ENCODE measurements at regions not wholly inside any gene's neighbourhood (a gene's known extent, or its start where the extent isn't known, plus 50 kb on each side); places are given as distances from the start of the nearest gene placed in this dataset.

DNA sequence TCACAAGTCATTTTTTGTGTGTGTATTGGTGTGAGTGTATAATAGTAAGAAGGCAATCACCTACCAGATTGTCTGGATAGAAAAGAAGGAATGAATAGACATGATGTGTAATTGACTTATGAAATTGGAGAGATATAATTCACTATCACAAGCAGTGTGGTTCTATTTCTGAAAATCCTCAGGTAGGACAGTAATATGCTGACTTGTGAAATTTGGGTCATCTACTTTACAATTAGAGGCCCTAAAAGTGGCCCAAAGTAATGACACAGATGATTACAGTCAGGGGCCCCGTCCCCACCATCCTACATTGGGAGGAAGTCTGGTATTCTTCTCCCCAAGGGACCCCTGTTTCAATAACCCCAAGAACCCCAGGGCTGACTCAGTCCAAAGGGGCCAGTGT, 73.6 kb upstream of the SELENOK start:
- POLR2A ChIA-PET (ENCODE audit: partially characterized antibody) = no interaction called here
- CTCF ChIA-PET (ENCODE audit: partially characterized antibody) = no interaction called here
- no peak overlapping the region for H3K9ac ChIP-seq (replicated peaks in 1 of 4; ENCODE audit: extremely low read depth in 1 of 4, low read depth in 3 of 4, low read length in 3 of 4)
- H3K4me1 ChIP-seq (replicated peaks in 1 of 4; ENCODE audit: control insufficient read depth in 3 of 4, insufficient read depth in 4 of 4, low read length in 3 of 4) = no peaks in the 10 kb centered on the region
- WGBS, 2 experiments (ENCODE audit: extremely low coverage in 1 of 2, insufficient coverage in 1 of 2, insufficient read length in 1 of 2, insufficient replicate concordance in 2 of 2, low coverage in 1 of 2, low lambda C conversion rate in 2 of 2, missing lambda C conversion rate in 1 of 2) = 86% methylated on average over 1 of the region's 1 CpG; no CpG with 5 or more reads in 1 of the 2 experiments
- H3K4me3 ChIP-seq (ENCODE audit: extremely low read depth in 1 of 4, insufficient read depth in 2 of 4, low read depth in 3 of 4, low read length in 4 of 4) = no peak overlapping the region
- no peak overlapping the region for H2AFZ ChIP-seq (ENCODE audit: low read length)
- no peak overlapping the region for H2BK12ac ChIP-seq (ENCODE audit: low read depth, low read length)
- H4K8ac ChIP-seq (ENCODE audit: extremely low read depth, insufficient read depth, low read length) = no peak overlapping the region
- H2BK5ac ChIP-seq (ENCODE audit: low read depth, low read length) = no peak overlapping the region
- no peak overlapping the region for H3K14ac ChIP-seq (ENCODE audit: insufficient read length)
- no peak overlapping the region for H3K23ac ChIP-seq (ENCODE audit: insufficient read length)
- H3K27ac ChIP-seq (ENCODE audit: low read depth, low read length) = no peak overlapping the region
- H4K91ac ChIP-seq (replicated peaks; ENCODE audit: insufficient read length, low read length) = no peak overlapping the region
- no peak overlapping the region for H3K56ac ChIP-seq (replicated peaks; ENCODE audit: insufficient read length, low read depth, low read length)
- FAIRE-seq = no peak
- H3K4me2 ChIP-seq (ENCODE audit: insufficient read depth in 1 of 2, low read depth in 2 of 2, low read length in 2 of 2) = no peak overlapping the region
- H2AK5ac ChIP-seq (ENCODE audit: low read depth, low read length) = no peak overlapping the region
- DNase-seq (ENCODE audit: low read depth in 1 of 2, low spot score in 2 of 2) = no peak
- no peak for TF ChIP-seq HDAC2 (IDR thresholded peaks at IDR 0.05; ENCODE audit: borderline replicate concordance in 1 of 2, low read depth in 2 of 2, low read length in 2 of 2)
- TF ChIP-seq, protein P1, sequence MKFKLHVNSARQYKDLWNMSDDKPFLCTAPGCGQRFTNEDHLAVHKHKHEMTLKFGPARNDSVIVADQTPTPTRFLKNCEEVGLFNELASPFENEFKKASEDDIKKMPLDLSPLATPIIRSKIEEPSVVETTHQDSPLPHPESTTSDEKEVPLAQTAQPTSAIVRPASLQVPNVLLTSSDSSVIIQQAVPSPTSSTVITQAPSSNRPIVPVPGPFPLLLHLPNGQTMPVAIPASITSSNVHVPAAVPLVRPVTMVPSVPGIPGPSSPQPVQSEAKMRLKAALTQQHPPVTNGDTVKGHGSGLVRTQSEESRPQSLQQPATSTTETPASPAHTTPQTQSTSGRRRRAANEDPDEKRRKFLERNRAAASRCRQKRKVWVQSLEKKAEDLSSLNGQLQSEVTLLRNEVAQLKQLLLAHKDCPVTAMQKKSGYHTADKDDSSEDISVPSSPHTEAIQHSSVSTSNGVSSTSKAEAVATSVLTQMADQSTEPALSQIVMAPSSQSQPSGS (IDR thresholded peaks at IDR 0.05; ENCODE audit: low read length) = no peak
- no peak for TF ChIP-seq SIN3A (conservative IDR thresholded peaks at IDR 0.05 in 1 of 2, IDR thresholded peaks at IDR 0.05 in 1 of 2; ENCODE audit: low read depth in 1 of 2, low read length in 2 of 2)
- no peak for TF ChIP-seq HDAC6 (IDR thresholded peaks at IDR 0.05; ENCODE audit: low read depth, low read length)
- no peak for TF ChIP-seq RBBP5 (IDR thresholded peaks at IDR 0.05; ENCODE audit: borderline replicate concordance, low read depth, low read length)
- TF ChIP-seq CEBPB (IDR thresholded peaks at IDR 0.05; ENCODE audit: low read depth, low read length) = no peak
- no peak for TF ChIP-seq JUN (IDR thresholded peaks at IDR 0.05; ENCODE audit: low read depth, low read length)
- TF ChIP-seq, protein P2, sequence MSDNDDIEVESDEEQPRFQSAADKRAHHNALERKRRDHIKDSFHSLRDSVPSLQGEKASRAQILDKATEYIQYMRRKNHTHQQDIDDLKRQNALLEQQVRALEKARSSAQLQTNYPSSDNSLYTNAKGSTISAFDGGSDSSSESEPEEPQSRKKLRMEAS (IDR thresholded peaks at IDR 0.05) = no peak
- TF ChIP-seq KDM5A (IDR thresholded peaks at IDR 0.05; ENCODE audit: low read length) = no peak
- TF ChIP-seq POLR2A (IDR thresholded peaks at IDR 0.05; ENCODE audit: control extremely low read depth in 1 of 2, low read depth in 2 of 2, low read length in 2 of 2) = no peak
- TF ChIP-seq POU5F1 (IDR thresholded peaks at IDR 0.05; ENCODE audit: low read depth, low read length) = no peak
- TF ChIP-seq TCF12 (IDR thresholded peaks at IDR 0.05; ENCODE audit: low read depth, low read length) = no peak
- no peak for TF ChIP-seq FOSL1 (IDR thresholded peaks at IDR 0.05; ENCODE audit: insufficient read depth, low read depth, low read length)
- no peak overlapping the region for H2BK120ac ChIP-seq (replicated peaks; ENCODE audit: low read depth, low read length)
- no peak overlapping the region for H2BK20ac ChIP-seq (ENCODE audit: low read length)
- no peaks in the 10 kb centered on the region for H3K79me1 ChIP-seq (ENCODE audit: low read depth, low read length)
- H2BK15ac ChIP-seq (ENCODE audit: low read length) = no peak overlapping the region
- H3K9me3 ChIP-seq (ENCODE audit: insufficient read depth in 2 of 2, low read depth in 1 of 2, low read length in 1 of 2) = peaks cover 10 to 13% of the 10 kb centered on the region in 2 experiments; a peak in 3 of 4 replicates
- no peaks in the 10 kb centered on the region for H4K20me1 ChIP-seq (replicated peaks in 1 of 2; ENCODE audit: control insufficient read depth in 1 of 2, insufficient read depth in 2 of 2, low read length in 2 of 2)
- peaks cover 0 to 2% (median 0%) of the 10 kb centered on the region in 4 experiments; a peak in 1 of 8 replicates for H3K36me3 ChIP-seq (ENCODE audit: control insufficient read depth in 2 of 4, insufficient read depth in 4 of 4, low read length in 3 of 4)
- H3K27me3 ChIP-seq (replicated peaks in 1 of 4; ENCODE audit: control insufficient read depth in 3 of 4, extremely low read depth in 1 of 4, insufficient read depth in 3 of 4, low read length in 3 of 4) = peaks cover 0 to 2% (median 0%) of the 10 kb centered on the region in 4 experiments; a peak in 1 of 7 replicates
- no peak overlapping the region for H3K4ac ChIP-seq (replicated peaks; ENCODE audit: insufficient read length, low read depth, low read length)
- H3K18ac ChIP-seq (ENCODE audit: extremely low read depth, low read length) = no peak overlapping the region
- H3K79me2 ChIP-seq (ENCODE audit: control insufficient read depth in 1 of 2, insufficient read depth in 2 of 2, low read length in 2 of 2) = no peaks in the 10 kb centered on the region
- no peak overlapping the region for H4K5ac ChIP-seq (ENCODE audit: insufficient read length, low read depth, low read length)
- H3K23me2 ChIP-seq (ENCODE audit: low read depth, low read length) = no peaks in the 10 kb centered on the region

Measured in H1 (cell line).